PC-9 (cell line): ENCODE measurements at regions not wholly inside any gene's neighbourhood (a gene's known extent, or its start where the extent isn't known, plus 50 kb on each side); places are given as distances from the start of the nearest gene placed in this dataset.
"Not testable (repeated sequence)": the region's sequence is repeated elsewhere in the genome, so short reads cannot be mapped to it uniquely, and the experiment has no call there.

Experiments
- EZH2 ChIP-seq: fragments of 200-600 bp; sonication (generic); IDR thresholded peaks from 2 replicates; pipeline ENCODE4 v1.8.0; 2017; ENCODE audit warnings: antibody characterized with exemption, low read depth
- TF ChIP-seq, protein P1 (sequence below): fragments of 200-600 bp; sonication (generic); conservative IDR thresholded peaks from 2 replicates; pipeline ENCODE4 v1.6.1; 2017; ENCODE audit warnings: mixed run types, antibody characterized with exemption, mild to moderate bottlenecking, moderate library complexity

DNA sequence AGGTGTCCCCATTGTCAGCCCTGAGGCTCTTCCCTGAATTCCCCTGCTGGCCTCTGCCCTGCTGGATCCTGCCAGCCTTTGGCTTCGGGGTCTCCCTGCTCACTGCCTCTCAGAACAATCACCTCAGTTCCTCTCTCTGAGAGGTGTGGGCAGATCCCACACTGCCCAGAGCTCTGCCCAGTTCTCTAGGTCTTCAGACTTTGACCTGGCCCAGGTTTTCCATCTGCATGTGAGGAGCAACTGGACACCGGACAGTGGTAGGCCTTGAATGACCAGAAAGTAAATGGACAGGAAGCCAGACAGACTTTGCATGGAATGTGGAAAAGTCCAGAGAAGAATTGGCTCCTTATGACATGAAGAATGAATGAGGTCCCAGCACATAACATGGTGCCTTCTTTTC is 111.8 kb downstream of the FOXD4L6 start:
- TF ChIP-seq, protein P1, sequence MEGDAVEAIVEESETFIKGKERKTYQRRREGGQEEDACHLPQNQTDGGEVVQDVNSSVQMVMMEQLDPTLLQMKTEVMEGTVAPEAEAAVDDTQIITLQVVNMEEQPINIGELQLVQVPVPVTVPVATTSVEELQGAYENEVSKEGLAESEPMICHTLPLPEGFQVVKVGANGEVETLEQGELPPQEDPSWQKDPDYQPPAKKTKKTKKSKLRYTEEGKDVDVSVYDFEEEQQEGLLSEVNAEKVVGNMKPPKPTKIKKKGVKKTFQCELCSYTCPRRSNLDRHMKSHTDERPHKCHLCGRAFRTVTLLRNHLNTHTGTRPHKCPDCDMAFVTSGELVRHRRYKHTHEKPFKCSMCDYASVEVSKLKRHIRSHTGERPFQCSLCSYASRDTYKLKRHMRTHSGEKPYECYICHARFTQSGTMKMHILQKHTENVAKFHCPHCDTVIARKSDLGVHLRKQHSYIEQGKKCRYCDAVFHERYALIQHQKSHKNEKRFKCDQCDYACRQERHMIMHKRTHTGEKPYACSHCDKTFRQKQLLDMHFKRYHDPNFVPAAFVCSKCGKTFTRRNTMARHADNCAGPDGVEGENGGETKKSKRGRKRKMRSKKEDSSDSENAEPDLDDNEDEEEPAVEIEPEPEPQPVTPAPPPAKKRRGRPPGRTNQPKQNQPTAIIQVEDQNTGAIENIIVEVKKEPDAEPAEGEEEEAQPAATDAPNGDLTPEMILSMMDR: not testable (repeated sequence)
- TF ChIP-seq EZH2: not testable (repeated sequence)
